ENCODE measurements at regions not wholly inside any gene's neighbourhood (a gene's known extent, or its start where the extent isn't known, plus 50 kb on each side); places are given as distances from the start of the nearest gene placed in this dataset.

DNA sequence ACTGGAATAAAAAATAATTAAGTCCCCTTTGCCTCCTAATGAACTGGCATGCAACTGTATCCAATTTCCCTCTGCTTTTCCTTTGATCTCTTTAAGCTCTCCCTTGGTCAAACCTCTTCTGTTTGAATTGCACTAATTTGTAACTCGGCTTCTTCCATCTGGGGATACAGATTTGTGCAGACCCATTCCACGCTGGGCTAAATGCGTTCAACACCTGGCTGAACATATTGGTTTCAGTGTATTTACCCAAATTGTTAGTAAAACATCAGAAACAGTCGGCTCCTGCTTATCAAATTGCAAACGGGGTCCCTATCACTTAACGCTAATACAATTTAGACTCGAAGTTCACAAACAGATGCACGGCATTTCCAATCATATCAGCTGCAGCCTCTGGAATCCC is 124.9 kb upstream of the TAPT1 start:
- ChIA-PET POLR2A (no interaction called here), CTCF (no interaction called here)
- Histone ChIP-seq H3K36me3 (ENCODE audit: control insufficient read depth, insufficient read depth, low read length) (no peaks in the 10 kb centered on the region), H3K4me3 (ENCODE audit: low read depth, low read length) (no peak overlapping the region), H3K27me3 (ENCODE audit: control insufficient read depth, insufficient read depth, low read length) (peaks cover 5% of the 10 kb centered on the region; the same call in 1 of the 2 replicates)
- TF ChIP-seq, protein P1, sequence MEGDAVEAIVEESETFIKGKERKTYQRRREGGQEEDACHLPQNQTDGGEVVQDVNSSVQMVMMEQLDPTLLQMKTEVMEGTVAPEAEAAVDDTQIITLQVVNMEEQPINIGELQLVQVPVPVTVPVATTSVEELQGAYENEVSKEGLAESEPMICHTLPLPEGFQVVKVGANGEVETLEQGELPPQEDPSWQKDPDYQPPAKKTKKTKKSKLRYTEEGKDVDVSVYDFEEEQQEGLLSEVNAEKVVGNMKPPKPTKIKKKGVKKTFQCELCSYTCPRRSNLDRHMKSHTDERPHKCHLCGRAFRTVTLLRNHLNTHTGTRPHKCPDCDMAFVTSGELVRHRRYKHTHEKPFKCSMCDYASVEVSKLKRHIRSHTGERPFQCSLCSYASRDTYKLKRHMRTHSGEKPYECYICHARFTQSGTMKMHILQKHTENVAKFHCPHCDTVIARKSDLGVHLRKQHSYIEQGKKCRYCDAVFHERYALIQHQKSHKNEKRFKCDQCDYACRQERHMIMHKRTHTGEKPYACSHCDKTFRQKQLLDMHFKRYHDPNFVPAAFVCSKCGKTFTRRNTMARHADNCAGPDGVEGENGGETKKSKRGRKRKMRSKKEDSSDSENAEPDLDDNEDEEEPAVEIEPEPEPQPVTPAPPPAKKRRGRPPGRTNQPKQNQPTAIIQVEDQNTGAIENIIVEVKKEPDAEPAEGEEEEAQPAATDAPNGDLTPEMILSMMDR (IDR thresholded peaks at IDR 0.05; ENCODE audit: insufficient read depth, low read depth, low read length) = no peak
- no peak for DNase-seq (ENCODE audit: low read depth)

DNA sequence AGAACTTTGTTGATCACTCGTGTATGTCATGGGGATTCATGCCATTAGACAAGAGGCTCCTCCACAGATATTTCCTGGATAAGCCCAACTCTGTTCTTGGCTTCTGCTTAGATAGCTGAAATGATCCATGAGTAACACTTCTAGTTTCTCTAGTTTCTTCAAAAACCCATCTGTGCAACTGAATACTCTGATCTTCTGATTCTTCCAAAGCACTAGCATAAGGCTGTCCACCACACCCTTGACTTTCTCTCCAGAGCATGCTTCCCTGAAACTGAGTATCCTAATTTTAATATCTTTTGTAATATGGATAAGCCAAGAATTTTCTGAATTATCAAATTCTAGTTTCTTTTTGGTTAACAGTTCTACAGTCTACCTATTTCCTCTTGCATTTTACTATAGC is 118.6 kb upstream of the TAPT1 start:
- Histone ChIP-seq H3K36me3 (ENCODE audit: control insufficient read depth, insufficient read depth, low read length) (no peaks in the 10 kb centered on the region), H3K27me3 (ENCODE audit: control insufficient read depth, insufficient read depth, low read length) (peaks cover 1% of the 10 kb centered on the region; the same call in 1 of the 2 replicates), H3K4me3 (ENCODE audit: low read depth, low read length) (no peak overlapping the region)
- DNase-seq (ENCODE audit: low read depth) = no peak
- ChIA-PET POLR2A (no interaction called here), CTCF (no interaction called here)
- TF ChIP-seq, protein P1 (IDR thresholded peaks at IDR 0.05; ENCODE audit: insufficient read depth, low read depth, low read length) = no peak

DNA sequence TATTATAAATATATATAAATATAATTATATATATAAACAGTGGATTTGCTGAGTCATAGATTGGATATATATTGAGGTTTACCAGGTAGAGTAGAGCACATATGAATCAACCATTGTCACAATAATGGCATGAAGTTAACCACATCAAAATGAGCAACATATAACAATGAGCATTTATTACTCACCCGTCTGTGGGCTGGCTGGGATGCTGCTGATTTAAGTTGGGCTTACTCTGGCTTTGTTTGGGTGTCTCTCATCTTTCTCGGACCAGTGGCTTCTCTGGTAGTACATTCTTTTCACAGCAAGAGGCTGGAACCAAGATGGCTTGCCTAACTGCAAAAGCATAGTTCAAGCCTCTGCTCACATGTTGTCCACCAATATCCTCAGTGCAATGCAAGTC is 111.7 kb upstream of the TAPT1 start:
- Histone ChIP-seq H3K36me3 (ENCODE audit: control insufficient read depth, insufficient read depth, low read length) (no peaks in the 10 kb centered on the region), H3K4me3 (ENCODE audit: low read depth, low read length) (no peak overlapping the region), H3K27me3 (ENCODE audit: control insufficient read depth, insufficient read depth, low read length) (no peaks in the 10 kb centered on the region)
- TF ChIP-seq, protein P1 (IDR thresholded peaks at IDR 0.05; ENCODE audit: insufficient read depth, low read depth, low read length) = no peak
- DNase-seq (ENCODE audit: low read depth) = no peak
- ChIA-PET POLR2A (no interaction called here), CTCF (no interaction called here)

DNA sequence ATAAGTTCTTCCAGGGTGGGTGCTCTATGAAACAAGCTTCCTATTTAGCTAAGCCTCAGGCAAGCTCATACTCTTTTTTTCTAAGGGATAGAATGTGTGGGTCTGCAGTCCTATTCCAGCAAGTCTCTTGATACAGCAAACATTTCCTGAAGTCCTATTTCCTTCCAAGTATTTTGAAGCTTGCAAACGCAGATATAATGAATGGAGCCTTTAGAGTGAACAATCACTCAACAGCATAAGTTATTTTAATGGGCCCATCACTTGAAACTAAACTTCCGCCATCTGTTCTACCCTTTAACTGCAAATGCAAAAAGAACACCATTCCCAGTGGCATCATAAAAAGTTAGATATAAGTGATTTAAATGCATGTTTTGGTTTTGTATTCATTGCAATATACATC is 108.3 kb upstream of the TAPT1 start:
- TF ChIP-seq, protein P1 (IDR thresholded peaks at IDR 0.05; ENCODE audit: insufficient read depth, low read depth, low read length) = no peak
- H3K36me3 ChIP-seq (ENCODE audit: control insufficient read depth, insufficient read depth, low read length) = no peaks in the 10 kb centered on the region
- CTCF ChIA-PET = interaction anchor here (1.0 kb wide), 1 partner anchor 108 kb away, joined by 3 read pairs; no protein-coding TSS in a partner anchor
- H3K27me3 ChIP-seq (ENCODE audit: control insufficient read depth, insufficient read depth, low read length) = no peaks in the 10 kb centered on the region
- no peak for DNase-seq (ENCODE audit: low read depth)
- POLR2A ChIA-PET = no interaction called here
- no peak overlapping the region for H3K4me3 ChIP-seq (ENCODE audit: low read depth, low read length)

DNA sequence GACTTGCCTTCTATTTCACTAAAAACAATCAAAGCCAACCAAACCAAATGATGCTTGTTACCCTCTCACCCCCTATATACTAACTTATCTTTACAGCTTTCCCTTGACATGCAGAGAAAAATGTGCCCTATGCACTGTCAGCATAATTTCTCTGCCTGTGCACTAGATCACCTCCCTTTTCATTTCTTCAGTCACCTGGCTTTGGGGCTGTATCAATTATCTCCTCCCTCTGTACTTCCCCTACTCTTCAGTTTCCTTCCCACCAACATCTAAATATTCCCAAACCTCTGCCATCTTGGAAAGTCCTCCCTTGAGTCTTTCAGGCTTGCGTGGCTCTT is 103.5 kb upstream of the TAPT1 start:
- TF ChIP-seq, protein P1 (IDR thresholded peaks at IDR 0.05; ENCODE audit: insufficient read depth, low read depth, low read length) = no peak
- Histone ChIP-seq H3K4me3 (ENCODE audit: low read depth, low read length) (no peak overlapping the region), H3K36me3 (ENCODE audit: control insufficient read depth, insufficient read depth, low read length) (no peaks in the 10 kb centered on the region), H3K27me3 (ENCODE audit: control insufficient read depth, insufficient read depth, low read length) (no peaks in the 10 kb centered on the region)
- ChIA-PET POLR2A (no interaction called here), CTCF (no interaction called here)
- no peak for DNase-seq (ENCODE audit: low read depth)
